Erythroblast (primary cell): ENCODE measurements at regions not wholly inside any gene's neighbourhood (a gene's known extent, or its start where the extent isn't known, plus 50 kb on each side); places are given as distances from the start of the nearest gene placed in this dataset.

Experiments used
- GATA1 ChIP-seq: IDR thresholded peaks from 2 replicates; pipeline ENCODE4 v1.6.1; 2011; ENCODE audit warnings: low read depth, mild to moderate bottlenecking, control low read depth, low read length, moderate library complexity
- POLR2A ChIP-seq: IDR thresholded peaks from 2 replicates; pipeline ENCODE4 v1.6.1; 2011; ENCODE audit warnings: mild to moderate bottlenecking, low read length

GRCh38 chr6:154664287-154664686, 68.9 kb upstream of the SCAF8 start:
- TF ChIP-seq POLR2A (no peak), GATA1 (no peak)
